ENCODE measurements at regions not wholly inside any gene's neighbourhood (a gene's known extent, or its start where the extent isn't known, plus 50 kb on each side); places are given as distances from the start of the nearest gene placed in this dataset.
A peak's percentile ranks its signal among the peaks of the same experiment; 100 is the strongest.
"Not testable (repeated sequence)": the region's sequence is repeated elsewhere in the genome, so short reads cannot be mapped to it uniquely, and the experiment has no call there.

DNA sequence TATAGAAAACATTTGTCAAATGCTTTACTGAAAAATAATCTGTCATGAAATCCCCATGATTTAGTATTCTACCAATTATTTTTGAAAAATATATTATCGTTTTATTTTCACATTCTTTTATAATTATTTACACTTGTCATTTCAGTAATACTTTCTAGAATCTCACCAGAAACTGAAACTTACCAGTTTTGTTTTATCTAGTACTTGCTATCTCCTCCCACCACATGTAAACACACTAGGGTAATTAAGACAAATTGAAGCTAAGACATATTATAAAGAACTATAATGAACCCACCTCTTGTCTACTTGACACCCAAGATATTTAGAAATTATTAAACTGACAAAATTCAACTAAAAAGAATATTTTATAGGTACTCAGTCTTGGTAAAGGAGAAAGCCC, 51.5 kb upstream of the GRM3 start:
- no peak for DNase-seq

DNA sequence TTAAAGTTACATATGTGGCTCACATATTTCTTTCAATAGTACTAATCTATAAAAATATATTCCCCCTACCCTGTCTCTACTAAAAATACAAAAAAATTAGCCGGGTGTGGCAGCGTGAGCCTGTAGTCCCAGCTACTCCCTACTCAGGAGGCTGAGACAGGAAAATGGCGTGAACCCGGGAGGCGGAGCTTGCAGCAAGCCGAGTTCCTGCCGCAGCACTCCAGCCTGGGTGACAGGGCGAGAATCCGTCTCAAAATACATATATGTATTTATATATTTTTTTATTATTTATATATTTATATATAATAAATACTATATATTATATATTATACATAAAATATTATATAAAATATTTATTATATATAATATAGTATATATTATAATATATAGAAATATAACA, 69.7 kb upstream of the GRM3 start:
- DNase-seq, result no peak

DNA sequence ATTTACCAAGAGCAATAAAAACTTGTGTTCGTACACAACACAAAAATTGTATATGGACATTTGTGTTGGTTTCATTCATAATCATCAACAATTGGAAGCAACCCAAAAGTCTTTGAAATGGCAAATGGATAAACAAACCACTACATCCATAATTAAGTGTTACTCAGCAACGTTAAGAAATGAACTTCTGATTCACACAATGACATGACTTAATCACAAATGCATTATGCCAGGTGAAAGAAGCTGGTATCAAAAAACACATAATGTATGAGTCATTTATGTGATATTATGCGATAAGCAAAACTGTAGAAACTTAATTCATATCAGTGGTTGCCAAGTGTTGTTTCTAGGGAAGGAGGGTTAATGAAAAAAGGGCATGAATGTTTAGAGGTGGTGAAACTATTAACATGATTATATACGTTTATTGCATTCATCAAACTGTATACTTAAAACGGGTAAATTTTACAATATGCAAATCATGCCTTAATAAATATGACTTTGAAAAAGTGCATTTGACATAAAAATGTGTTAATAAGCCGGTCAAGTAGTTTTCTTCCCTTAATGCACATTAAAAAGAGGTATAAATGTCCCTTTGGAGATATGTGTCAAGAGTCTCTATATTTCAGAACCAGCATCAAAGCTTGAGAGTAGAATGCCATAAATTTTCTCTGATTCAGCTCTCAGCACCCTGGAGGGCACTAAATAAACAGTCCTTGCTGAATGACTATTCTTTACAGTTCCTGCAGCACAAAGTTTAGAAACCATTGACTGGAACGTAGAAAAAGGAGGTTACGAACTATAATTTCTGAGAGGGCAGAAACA, 84.8 kb upstream of the GRM3 start:
- no peak for DNase-seq

DNA sequence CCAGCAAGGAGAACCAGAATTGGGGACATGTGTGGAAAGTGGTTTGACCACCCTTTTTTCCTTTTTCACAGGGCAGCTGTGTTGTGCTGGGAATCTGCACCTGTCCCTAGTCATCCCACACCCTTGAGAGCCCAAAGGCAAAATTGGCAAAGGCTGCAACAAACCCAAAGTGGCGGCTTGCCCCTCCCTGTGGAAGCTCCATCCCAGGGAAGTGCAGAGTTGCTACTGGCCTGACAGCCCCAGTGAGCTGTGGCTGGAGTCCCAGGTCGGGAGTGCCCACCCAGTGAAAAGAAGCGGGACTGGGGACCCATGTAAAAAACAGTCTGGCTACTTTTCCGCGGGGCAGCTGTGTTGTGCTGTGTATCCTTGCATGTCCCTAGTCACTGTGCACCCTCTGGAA, 109.1 kb upstream of the GRM3 start:
- DNase-seq, result peak; percentile 44

DNA sequence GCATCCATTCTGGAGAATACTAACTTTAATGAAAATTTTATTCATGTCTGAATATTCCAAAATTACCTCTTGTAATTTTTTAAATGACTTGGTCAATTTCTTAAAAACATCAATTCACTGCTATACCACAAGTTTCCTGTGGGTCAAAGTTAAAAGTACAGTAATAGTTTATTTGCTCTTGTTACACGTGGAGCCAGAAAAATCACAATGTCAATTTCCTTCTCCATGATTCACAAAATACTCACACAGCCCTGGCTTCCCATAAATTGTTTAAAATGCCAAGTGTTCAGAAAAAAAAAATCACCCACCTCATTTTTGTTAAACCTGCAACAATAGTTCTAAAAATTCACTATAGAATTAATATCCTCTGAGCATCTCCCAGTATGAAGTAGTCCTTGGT, 139.5 kb upstream of the GRM3 start:
- no peak for DNase-seq

DNA sequence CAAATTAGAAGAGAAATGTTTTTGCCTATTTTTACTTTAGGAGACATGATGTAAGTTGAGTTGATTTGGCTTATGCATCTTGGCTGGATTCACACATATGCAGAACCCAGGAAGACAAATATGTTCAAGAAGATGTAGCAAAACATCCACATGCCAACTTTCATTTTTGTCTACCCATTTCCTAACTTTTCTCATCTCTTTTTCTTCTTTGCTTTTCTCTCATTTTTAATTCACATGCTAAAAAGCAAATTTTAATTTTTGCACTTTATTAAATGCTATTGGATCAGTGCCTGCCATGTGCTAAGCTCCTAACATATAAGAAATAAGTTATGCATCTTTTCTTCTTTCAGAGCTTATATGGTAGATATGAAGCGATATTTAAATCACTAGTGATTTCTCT, 143.7 kb upstream of the GRM3 start:
- DNase-seq, result no peak

DNA sequence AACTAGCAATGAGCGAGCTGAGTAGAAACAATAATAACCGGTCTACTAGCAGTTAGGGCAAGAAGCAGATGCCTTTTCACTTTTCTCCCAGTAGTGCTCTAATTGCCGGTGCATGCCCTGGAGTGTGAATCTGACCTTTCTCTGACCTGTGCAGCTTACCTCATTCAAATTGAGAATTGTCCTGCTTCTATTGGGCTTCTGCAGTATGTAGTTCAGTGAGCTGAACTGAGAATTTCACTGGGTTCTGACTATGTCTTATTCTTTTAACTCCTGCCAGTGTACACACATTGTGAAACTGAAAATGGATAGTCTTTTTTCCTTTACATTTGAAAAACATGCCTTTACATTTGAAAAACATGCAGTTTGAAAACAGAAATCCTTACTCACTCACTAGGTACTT, 157.9 kb upstream of the GRM3 start:
- no peak for DNase-seq

DNA sequence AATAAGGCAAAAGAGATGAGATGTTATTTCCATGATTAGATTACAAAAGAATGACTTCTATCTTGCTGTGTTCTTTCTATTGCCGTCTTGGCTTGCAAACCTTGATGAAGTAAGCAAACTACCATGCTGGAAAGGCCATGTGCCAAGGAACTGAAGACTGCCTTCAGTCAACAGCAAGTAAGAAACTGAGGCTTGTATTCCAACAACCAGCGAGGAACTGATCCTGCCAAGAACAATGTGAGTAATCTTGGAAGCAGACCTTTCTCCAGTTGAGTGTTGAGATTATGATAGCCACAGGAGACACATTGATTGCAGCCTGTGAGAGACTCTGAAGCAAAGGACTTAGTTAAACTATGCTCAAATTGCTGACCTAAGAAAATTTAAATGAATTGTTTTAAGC, 164.6 kb upstream of the GRM3 start:
- no peak for DNase-seq

DNA sequence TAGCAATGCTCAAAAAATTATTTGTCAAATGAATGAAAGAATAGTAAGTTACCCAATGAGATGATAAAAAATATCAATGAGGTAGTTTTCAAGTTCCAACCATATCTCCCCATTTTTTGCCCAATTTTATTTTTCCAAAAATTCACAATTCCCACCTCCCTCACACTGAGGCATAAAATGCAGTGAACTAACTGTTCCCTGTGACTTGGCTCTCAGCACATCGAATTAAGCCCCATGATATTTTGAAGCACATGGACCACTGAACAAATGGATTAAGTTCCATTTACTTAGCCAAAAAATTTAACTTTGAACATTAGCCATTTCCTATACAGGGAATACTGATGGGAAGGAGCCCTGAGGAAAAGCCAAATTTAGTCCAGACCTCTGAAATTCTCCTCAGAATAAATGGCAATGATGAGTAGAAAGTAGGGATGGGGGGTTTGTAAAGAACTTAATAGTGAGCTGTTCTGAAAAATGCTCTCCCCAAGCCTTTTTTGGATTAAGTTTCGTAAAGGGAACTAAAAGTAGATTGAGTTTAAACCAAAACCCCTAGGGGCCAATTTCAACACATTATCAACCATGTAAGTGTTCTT, 166.3 kb upstream of the GRM3 start:
- no peak for DNase-seq

DNA sequence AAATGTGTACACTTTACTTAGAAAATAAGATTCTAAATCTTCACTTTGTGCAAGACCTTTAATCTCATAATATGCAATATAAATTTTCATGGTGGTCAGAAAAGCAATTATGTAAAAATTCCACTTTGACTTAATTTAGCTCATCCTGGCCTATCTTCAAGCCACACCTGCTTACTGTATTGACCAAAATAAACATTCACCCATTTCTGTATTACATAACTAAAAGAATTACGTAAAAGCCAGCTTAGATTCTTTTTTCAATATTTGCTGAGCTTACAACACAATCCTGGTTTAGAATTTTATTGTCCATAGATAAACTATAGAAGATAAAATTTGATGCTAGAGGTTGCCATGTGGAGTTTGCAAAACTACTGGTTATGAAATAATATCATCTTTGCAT, 172.9 kb upstream of the GRM3 start:
- no peak for DNase-seq

DNA sequence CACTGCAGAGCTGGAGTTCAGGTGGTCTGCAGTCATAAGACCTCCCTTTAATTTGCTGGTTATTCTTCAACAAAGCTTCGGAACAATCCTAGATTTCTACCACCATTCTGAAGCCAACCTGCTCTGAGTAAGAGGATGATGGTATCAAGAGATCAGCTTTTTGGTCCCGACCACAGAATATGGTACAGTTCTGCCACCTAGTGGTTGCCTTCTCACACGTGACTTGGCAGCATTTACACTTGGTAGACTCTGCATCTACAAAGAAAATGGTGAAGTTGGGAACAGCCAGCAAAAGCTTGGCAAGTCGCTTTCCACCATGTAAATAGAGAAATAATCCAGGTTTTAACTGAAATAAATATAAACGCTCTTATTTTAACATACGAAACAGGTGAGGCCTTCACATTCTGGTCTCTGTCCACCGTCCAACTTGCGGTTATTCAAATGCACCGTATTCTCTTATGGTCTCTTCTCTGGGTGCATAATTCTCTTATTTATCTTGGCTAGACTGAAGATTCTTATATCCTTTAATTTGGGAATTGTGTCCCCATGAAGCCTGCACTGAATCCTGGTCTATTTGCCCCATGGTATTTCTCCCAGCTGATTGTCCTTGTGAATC, 173.9 kb upstream of the GRM3 start:
- DNase-seq, result peak; percentile 83

DNA sequence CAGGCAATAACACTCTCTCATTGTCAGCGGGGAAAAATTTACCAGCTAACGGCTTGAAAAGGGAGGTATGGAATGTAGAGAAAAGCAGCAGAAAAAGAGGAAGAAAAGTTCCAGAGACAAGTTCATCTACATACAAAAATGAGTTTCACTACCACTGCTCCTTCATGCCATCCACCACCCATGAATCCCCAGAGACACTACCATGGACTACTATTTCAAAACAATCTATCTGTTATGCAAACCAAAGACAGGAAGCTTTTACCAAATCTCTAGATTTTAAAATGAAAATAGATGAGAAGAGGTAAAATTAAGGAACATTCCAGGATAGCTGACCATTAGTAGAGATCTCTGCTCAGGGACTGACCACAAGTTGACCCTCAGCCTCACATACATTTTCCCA, 189.0 kb upstream of the GRM3 start:
- no peak for DNase-seq

DNA sequence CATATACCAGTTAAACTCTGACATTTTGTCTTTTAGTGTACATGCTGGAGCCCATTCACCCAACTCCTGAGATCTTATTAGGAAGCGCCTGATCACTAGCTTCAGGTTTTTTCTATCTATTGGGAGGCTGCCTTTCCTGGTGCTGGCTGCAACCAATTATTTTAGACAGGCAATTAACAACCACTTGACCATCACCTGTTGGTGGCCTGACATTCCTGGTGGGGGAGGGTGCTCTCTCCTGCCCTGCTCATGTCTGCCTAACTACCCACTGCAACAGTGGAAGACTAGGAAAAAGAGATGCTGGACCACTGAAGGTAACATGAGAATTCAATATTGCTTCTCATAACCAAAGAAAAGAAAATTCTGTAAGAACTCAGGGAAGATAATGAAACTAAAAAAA, 190.3 kb upstream of the GRM3 start:
- no peak for DNase-seq

DNA sequence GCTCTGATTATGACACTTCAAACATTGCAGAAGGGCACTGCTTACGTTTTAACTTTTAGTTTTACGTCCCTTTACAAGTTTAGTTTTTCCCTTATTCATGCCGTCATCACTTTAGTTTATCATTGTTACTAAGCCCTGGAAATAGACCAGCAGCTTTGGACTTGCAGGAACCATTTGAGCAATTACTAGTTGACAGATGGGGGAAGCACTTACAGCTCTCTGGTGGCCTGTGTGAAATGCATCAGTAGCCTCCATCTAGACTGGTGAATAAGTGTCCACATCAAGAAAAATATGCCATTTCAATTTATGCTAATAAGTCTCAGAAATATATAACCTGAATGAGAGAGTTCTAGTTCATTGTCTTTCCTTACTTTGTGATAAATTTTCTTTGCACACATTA, 194.9 kb upstream of the GRM3 start:
- no peak for DNase-seq

DNA sequence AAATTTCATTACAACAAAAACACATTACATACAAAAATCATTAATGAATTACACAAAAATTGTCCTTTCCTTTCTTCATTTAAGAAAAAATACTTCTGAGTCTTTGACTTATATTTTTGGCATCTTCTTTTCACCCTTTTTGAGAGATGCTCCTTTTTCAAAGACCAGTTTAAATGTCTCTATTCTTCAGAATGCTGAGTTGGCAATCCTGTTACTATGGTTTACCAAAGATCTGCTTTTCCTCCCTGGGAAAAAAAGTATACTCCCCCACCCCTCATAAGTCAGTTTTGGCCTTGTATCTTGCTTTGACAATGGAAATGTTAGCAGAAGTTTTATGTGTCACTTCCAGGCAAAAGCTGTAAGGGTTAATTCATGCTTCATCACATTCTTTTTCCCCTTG, 198.4 kb upstream of the GRM3 start:
- DNase-seq, result no peak

DNA sequence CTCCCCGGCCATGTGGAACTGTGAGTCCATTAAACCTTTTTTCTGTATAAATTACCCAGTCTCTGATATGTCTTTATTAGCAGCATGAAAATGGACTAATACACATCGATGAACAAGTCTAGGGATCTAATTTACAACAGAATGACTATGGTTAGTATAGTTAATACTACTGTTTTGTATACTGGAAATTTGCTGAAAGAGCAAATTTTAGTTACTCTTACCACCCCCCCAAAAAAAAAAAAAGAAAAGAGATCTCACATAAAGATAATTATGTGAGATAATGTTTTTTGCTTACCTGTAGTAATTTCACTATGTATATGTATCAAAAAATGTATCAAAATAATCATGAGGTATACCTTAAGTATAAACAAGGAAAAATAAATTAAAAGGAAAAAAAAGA, 199.5 kb upstream of the GRM3 start:
- DNase-seq, result no peak

DNA sequence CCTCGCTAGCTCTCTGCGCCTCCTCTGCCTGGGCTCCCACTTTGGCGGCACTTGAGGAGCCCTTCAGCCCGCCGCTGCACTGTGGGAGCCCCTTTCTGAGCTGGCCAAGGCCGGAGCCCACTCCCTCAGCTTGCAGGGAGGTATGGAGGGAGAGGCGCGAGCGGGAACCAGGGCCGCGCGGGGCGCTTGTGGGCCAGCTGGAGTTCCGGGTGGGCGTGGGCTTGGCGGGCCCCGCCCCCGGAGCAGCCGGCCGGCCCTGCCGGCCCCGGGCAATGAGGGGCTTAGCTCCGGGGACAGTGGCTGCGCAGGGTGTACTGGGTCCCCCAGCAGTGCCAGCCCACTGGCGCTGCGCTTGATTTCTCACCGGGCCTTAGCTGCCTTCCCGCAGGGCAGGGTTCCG, 203.3 kb upstream of the GRM3 start:
- not testable (repeated sequence) for DNase-seq

DNA sequence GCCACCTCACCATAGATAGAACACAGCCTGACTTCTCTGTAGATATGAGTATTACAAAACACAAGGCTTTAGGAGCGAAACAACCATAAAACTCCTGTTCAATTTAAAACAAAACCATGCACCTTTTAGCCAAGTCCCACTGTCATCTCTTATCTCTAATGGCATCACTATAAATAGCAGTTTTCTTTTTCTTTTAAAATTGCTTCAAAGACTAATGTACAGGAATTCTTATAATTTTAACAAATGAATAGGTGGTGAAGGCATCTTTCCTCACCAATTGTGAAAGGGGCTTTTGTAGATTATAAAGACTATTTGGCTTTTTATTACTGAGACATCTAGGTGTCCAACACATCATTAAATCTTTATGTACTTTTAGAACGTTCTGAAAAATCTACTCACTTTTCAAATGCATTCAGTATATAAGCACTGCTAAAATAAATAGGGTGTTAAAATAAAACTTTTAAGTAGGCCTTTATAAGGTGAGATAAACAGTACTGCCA, 205.7 kb upstream of the GRM3 start:
- DNase-seq, result no peak

DNA sequence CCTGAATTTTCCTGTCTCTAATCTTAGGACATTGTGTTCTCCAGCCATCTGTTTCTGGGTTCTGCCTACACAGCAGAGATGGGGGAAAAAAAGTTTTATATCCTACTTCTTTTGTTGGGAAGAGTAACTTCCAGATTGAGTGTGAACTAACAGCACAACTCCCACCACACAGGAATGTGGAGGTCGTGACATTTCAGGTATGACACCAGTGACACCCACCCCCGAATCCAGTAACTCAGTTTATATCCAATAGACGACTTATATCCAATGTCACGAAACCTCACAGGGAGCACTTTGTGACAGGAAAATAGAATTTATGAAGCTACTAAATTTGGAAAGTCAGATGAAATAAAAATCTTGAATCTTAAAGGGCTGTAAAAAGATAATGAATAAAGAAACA, 211.9 kb upstream of the GRM3 start:
- DNase-seq, result no peak

DNA sequence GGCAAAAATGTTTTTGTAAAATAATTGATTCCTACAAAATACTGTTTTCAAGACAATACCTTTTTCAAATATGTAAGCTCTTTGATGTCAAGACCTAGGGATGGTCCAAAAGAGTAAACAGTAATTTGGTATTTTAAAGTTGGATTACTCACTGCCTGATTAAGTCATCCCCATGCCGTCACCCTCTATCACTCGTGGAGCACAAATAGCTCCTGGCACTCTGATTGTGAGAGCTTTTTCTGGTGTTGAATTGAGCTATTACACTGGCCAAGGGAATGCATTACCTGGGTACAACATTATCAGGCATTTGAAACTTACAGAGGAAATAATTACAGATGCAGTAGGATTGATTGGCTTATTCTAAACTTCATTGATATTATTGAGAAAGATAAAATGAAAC, 231.9 kb upstream of the GRM3 start:
- no peak for DNase-seq

DNA sequence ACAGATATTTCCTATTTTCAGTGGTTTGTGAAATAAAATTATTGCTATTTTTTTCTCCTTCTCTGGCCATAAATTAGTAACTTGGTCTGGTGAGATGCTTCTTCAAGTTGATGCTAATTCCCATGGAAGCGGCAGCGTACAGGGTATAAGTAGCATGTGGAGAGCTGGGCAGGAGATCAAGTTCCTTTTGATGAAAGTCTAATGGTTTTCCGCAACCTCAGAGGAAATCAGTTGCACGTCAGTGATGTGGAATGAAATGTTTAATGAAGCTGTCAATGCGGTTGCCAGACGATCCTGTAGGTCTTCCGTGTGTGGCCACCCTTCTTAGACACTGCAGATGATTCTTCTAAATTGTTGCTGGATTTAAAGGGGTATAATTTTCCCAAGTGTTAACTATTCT, 236.4 kb upstream of the GRM3 start:
- DNase-seq, result no peak

DNA sequence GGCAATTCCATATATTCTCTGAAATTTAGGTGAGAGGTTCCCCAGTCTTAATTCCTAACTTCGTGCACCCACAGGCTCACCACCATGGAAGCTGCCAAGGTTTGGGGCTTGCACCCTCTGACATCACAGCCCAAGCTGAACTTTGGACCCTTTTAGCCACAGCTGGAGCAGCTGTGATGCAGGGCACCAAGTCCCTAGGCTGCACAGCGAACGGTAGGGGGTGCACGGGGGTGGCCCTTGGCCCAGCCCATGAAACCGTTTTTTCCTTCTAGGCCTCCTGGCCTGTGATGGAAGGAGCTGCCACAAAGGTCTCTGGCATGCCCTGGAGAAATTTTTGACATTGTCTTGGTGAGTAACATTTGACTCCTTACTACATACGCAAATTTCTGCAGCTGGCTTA, 251.9 kb upstream of the GRM3 start:
- DNase-seq, result no peak

DNA sequence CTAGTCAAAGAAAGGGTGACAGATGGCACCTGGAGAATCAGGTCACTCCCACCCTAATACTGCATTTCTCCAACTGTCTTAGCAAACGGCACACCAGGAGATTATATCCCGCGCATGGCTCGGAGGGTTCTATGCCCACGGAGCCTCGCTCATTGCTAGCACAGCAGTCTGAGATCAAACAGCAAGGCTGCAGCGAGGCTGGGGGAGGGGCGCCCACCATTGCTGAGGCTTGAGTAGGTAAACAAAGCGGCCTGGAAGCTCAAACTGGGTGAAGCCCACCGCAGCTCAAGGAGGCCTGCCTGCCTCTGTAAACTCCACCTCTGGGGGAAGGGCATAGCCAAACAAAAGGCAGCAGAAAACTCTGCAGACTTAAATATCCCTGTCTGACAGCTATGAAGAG, 268.1 kb upstream of the GRM3 start:
- not testable (repeated sequence) for DNase-seq

DNA sequence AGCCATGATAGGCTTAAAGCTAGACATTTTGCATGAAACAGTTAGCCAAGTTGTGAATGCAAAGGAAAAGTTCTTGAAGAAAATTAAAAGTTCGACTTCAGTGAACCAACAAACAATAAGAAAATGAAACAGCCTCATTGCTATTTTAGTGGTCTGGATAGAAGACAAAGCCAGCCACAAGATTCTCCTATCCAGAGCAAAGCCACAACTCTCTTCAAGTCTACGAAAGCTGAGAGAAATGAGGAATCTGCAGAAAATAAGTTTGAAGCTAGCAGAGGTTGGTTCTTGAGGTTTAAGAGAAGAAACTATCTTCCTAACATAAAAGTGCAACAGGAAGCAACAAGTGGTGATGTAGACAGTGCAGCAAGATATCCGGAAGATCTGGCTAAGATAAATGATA, 271.4 kb upstream of the GRM3 start:
- DNase-seq, result no peak

All from islet precursor cell (in vitro differentiated cells).